ENCODE measurements at regions not wholly inside any gene's neighbourhood (a gene's known extent, or its start where the extent isn't known, plus 50 kb on each side); places are given as distances from the start of the nearest gene placed in this dataset.

- TF ChIP-seq CSDC2 (CRISPR knock-in tag; IDR thresholded peaks at IDR 0.05) (no peak), ZNF8 (CRISPR knock-in tag; IDR thresholded peaks at IDR 0.05) (no peak)
Observed at GRCh38 chr2:57453945-57454344, 592.7 kb upstream of the VRK2 start (continued).

GRCh38 chr2:57460396-57461276 lies 586.0 kb upstream of the VRK2 start:
- TF ChIP-seq CSDC2 (CRISPR knock-in tag; IDR thresholded peaks at IDR 0.05): no peak
- no peak for TF ChIP-seq ZNF565 (CRISPR knock-in tag; conservative IDR thresholded peaks at IDR 0.05; ENCODE audit: low read depth)
- no peak for TF ChIP-seq CREB5 (CRISPR knock-in tag; IDR thresholded peaks at IDR 0.05; ENCODE audit: low read depth)
- no peak for TF ChIP-seq SNAI2 (CRISPR knock-in tag; IDR thresholded peaks at IDR 0.05)
- no peak for TF ChIP-seq ZNF8 (CRISPR knock-in tag; IDR thresholded peaks at IDR 0.05)
- no peak for TF ChIP-seq TOX (CRISPR knock-in tag; IDR thresholded peaks at IDR 0.05; ENCODE audit: borderline replicate concordance)
- no peak for TF ChIP-seq ZNF70 (CRISPR knock-in tag; IDR thresholded peaks at IDR 0.05)
- TF ChIP-seq PATZ1 (CRISPR knock-in tag; IDR thresholded peaks at IDR 0.05; ENCODE audit: borderline replicate concordance): no peak
- no peak for TF ChIP-seq TCF4 (CRISPR knock-in tag; IDR thresholded peaks at IDR 0.05; ENCODE audit: borderline replicate concordance)
- TF ChIP-seq ISL1 (CRISPR knock-in tag; IDR thresholded peaks at IDR 0.05): no peak
- TF ChIP-seq PPARA (CRISPR knock-in tag; IDR thresholded peaks at IDR 0.05; ENCODE audit: borderline replicate concordance): no peak
- TF ChIP-seq ZFP30 (CRISPR knock-in tag; IDR thresholded peaks at IDR 0.05): no peak
- TF ChIP-seq ZFP3 (CRISPR knock-in tag; IDR thresholded peaks at IDR 0.05): no peak
- TF ChIP-seq BACH2 (CRISPR knock-in tag; IDR thresholded peaks at IDR 0.05; ENCODE audit: borderline replicate concordance): no peak
- ATAC-seq: no peak

- no peak for ATAC-seq
- TF ChIP-seq SNAI2 (CRISPR knock-in tag; IDR thresholded peaks at IDR 0.05) (no peak), CSDC2 (CRISPR knock-in tag; IDR thresholded peaks at IDR 0.05) (no peak), PPARA (CRISPR knock-in tag; IDR thresholded peaks at IDR 0.05; ENCODE audit: borderline replicate concordance) (no peak), CREB5 (CRISPR knock-in tag; IDR thresholded peaks at IDR 0.05; ENCODE audit: low read depth) (no peak), ISL1 (CRISPR knock-in tag; IDR thresholded peaks at IDR 0.05) (no peak)
Observed at GRCh38 chr2:57461624-57462023, 585.0 kb upstream of the VRK2 start.

- peak; percentile 65 for ATAC-seq
- TF ChIP-seq PPARA (CRISPR knock-in tag; IDR thresholded peaks at IDR 0.05; ENCODE audit: borderline replicate concordance) (no peak), GLIS3 (CRISPR knock-in tag; IDR thresholded peaks at IDR 0.05) (no peak), ARNTL (CRISPR knock-in tag; IDR thresholded peaks at IDR 0.05; ENCODE audit: borderline replicate concordance, low read depth) (no peak), ESRRG (CRISPR knock-in tag; IDR thresholded peaks at IDR 0.05) (no peak), CREB5 (CRISPR knock-in tag; IDR thresholded peaks at IDR 0.05; ENCODE audit: low read depth) (no peak), ZNF565 (CRISPR knock-in tag; conservative IDR thresholded peaks at IDR 0.05; ENCODE audit: low read depth) (no peak), TSHZ2 (CRISPR knock-in tag; IDR thresholded peaks at IDR 0.05) (no peak)
Observed at GRCh38 chr2:57465067-57465466, 581.5 kb upstream of the VRK2 start.

Data from SK-N-SH treated with all-trans-retinoic acid at 6 μM for 48 hours (cell line).